ENCODE measurements at regions not wholly inside any gene's neighbourhood (a gene's known extent, or its start where the extent isn't known, plus 50 kb on each side); places are given as distances from the start of the nearest gene placed in this dataset.

DNA sequence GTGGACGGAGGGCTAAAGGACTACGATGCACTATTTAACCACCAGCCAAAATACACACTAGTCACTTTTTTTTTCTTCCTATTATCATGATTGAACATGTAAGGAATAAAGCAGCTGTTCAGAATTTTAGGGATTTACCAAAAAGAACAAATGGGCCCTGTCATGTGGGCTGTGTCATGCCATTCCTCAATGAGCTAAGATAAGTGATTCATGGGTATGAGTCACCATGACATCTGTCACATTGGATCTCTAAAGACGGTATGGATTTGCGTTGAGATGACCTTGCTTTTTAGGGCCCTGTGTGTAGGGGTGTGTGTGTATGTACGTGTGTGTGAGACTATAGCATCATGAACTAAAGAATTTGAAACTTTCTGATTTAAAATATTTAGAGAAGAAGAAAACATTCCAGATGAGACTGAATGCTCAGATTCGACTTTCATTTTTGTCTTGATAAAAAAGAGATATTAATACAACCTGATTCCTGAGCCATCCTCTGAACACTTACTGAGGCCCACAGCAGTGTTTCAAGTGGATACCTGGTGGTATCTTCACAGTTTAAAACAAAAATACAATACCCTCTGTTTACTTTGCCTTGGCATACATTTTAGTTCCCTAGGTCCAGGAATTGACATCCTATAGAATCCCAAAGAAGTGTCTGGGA, 246.1 kb upstream of the DUSP10 start:
- TF ChIP-seq EZH2phosphoT487 (IDR thresholded peaks at IDR 0.05; ENCODE audit: insufficient read depth, low read depth), result no peak
- no peak for TF ChIP-seq EZH2 (IDR thresholded peaks at IDR 0.05; ENCODE audit: insufficient read depth, poor library complexity, severe bottlenecking)

All from GM23248 (cell line).